ENCODE measurements at regions not wholly inside any gene's neighbourhood (a gene's known extent, or its start where the extent isn't known, plus 50 kb on each side); places are given as distances from the start of the nearest gene placed in this dataset.

- TF ChIP-seq EZH2 (IDR thresholded peaks at IDR 0.05; ENCODE audit: insufficient read depth, poor library complexity, severe bottlenecking) (no peak), EZH2phosphoT487 (IDR thresholded peaks at IDR 0.05; ENCODE audit: insufficient read depth, low read depth) (no peak)
These were observed 102.9 kb upstream of the ALK start for GRCh38 chr2:30024281-30024680.

Measured in GM23248 (cell line).